Pancreas (tissue), 10 donors: ENCODE measurements at regions not wholly inside any gene's neighbourhood (a gene's known extent, or its start where the extent isn't known, plus 50 kb on each side); places are given as distances from the start of the nearest gene placed in this dataset.

ENCODE experiments used
- ATAC-seq, 4 donors: fragments of 200-7000 bp; cut with Tn5 transposase; one replicate each; pipeline versions ENCODE4 v1.8.0 to v1.9.1; 2020; ENCODE audit warnings: mild to moderate bottlenecking in 4 of 4, moderate library complexity in 4 of 4
- DNase-seq, 6 donors: peaks; one replicate each; pipeline ENCODE4 v3.0.0-alpha.2; 2020
- FAIRE-seq: peaks from 2 replicates; lab custom pipeline; 2012; peaks lifted over from hg19 to GRCh38; lab: Jason Lieb, UNC
- H3K27ac ChIP-seq, 4 donors: fragments of 200-600 bp; sonication (generic); 1 replicate in 3 of 4; 2 replicates in 1 of 4; pipeline versions ENCODE4 v1.5.0 to v1.8.0; 2020
- H3K27me3 ChIP-seq, 4 donors: fragments of 200-600 bp; one replicate each; pipeline ENCODE4 v1.8.0; 2021
- H3K36me3 ChIP-seq, 3 donors: fragments of 200-600 bp; sonication (generic) in 1 of 3; one replicate each; pipeline versions ENCODE4 v1.5.0 to v1.8.0; 2020 to 2021
- H3K4me1 ChIP-seq, 3 donors: fragments of 200-600 bp; one replicate each; pipeline ENCODE4 v1.8.0; 2021
- H3K4me3 ChIP-seq, 4 donors: fragments of 200-600 bp; sonication (generic) in 2 of 4; one replicate each; pipeline versions ENCODE4 v1.5.0 to v1.8.0; 2020 to 2021
- H3K9me3 ChIP-seq, 4 donors: fragments of 200-600 bp; one replicate each; pipeline ENCODE4 v1.8.0; 2021
- CTCF ChIP-seq, 4 donors: fragments of 200-600 bp; sonication (generic) in 3 of 4; IDR thresholded peaks; one replicate each; pipeline versions ENCODE4 v1.5.0 to v1.8.0; 2021; ENCODE audit warnings: antibody characterized with exemption in 4 of 4
- WGBS, 2 donors: extraction: QIAGEN DNeasy Blood & Tissue Kit; methylation state at CpG; one replicate each; pipeline ENCODE4 v1.1.7; 2013; 5-methylcytosine and 5-hydroxymethylcytosine counted together
- intact Hi-C, 3 donors: fragments of 100-400 bp; cut with DNase I; formaldehyde crosslinking; loops; one replicate each; pipeline versions ENCODE4 v1.11.1 to v1.14.2; 2022
- donor health status: healthy with polysubstance abuse.
- donor health status: DM: no; HTN: no; CAD: no; lungs with moderate emphysema.
- donor health status: DM: no; HTN: no; CAD: no.
- donor health status: control.
- donor health status: control.
- donor health status: Bipolar disorder and iron deficiency.
- donor health status: DM: yes; HTN: yes; CAD: no.
- donor health status: DM: no; HTN: no; CAD: no.
- donor health status: DM: no; HTN: no; CAD: no.
- donor health status: DM: yes; HTN: yes; CAD: no.

GRCh38 chr12:19576506-19577280, 137.4 kb downstream of the AEBP2 start:
- Histone ChIP-seq H3K9me3 (no peaks in the 10 kb centered on the region), H3K27ac (no peak overlapping the region), H3K4me1 (peaks cover 0 to 9% (median 0%) of the 10 kb centered on the region in 3 donors), H3K36me3 (no peaks in the 10 kb centered on the region), H3K27me3 (no peaks in the 10 kb centered on the region), H3K4me3 (no peak overlapping the region)
- no peak for ATAC-seq
- intact Hi-C loops = no loop called here
- no peak for DNase-seq
- TF ChIP-seq CTCF (IDR thresholded peaks at IDR 0.05) = no peak
- FAIRE-seq = no peak
- 92% methylated on average over 2 of the region's 2 CpGs for WGBS, 2 donors

GRCh38 chr12:19577281-19577530, 137.9 kb downstream of the AEBP2 start:
- no peak overlapping the region for H3K4me3 ChIP-seq
- H3K27me3 ChIP-seq = no peaks in the 10 kb centered on the region
- DNase-seq (no peak), ATAC-seq (no peak), FAIRE-seq (no peak)
- H3K9me3 ChIP-seq = no peaks in the 10 kb centered on the region
- H3K36me3 ChIP-seq = no peaks in the 10 kb centered on the region
- intact Hi-C loops = no loop called here
- H3K27ac ChIP-seq = no peak overlapping the region
- peaks cover 0 to 9% (median 0%) of the 10 kb centered on the region in 3 donors for H3K4me1 ChIP-seq
- TF ChIP-seq CTCF (IDR thresholded peaks at IDR 0.05) = no peak

GRCh38 chr12:19584732-19585131, 145.4 kb downstream of the AEBP2 start:
- Histone ChIP-seq H3K4me1 (no peaks in the 10 kb centered on the region), H3K9me3 (no peaks in the 10 kb centered on the region), H3K27me3 (no peaks in the 10 kb centered on the region), H3K4me3 (no peak overlapping the region), H3K27ac (no peak overlapping the region), H3K36me3 (no peaks in the 10 kb centered on the region)
- no peak for TF ChIP-seq CTCF (IDR thresholded peaks at IDR 0.05)
- intact Hi-C loops = no loop called here
- no peak for DNase-seq
- no peak for ATAC-seq
- FAIRE-seq = no peak
- 97 to 100% methylated on average over 4 of the region's 4 CpGs for whole genome bisulfite sequencing, 2 donors

GRCh38 chr12:19588951-19589350, 149.7 kb downstream of the AEBP2 start:
- TF ChIP-seq CTCF (IDR thresholded peaks at IDR 0.05) = no peak
- DNase-seq (no peak), FAIRE-seq (no peak), ATAC-seq (no peak)
- H3K9me3 ChIP-seq = no peaks in the 10 kb centered on the region
- H3K27ac ChIP-seq = no peak overlapping the region
- no peak overlapping the region for H3K4me3 ChIP-seq
- no peaks in the 10 kb centered on the region for H3K27me3 ChIP-seq
- no peaks in the 10 kb centered on the region for H3K36me3 ChIP-seq
- H3K4me1 ChIP-seq = no peaks in the 10 kb centered on the region
- intact Hi-C loops = no loop called here
- WGBS, 2 donors = 76 to 96% methylated on average over 5 of the region's 5 CpGs

- WGBS, 2 donors = 92 to 95% methylated on average over 3 of the region's 3 CpGs
- H3K36me3 ChIP-seq = no peaks in the 10 kb centered on the region
- ATAC-seq = no peak
- DNase-seq = no peak
- H3K27ac ChIP-seq = no peak overlapping the region
- no peak overlapping the region for H3K4me3 ChIP-seq
- FAIRE-seq = no peak
- no peak for TF ChIP-seq CTCF (IDR thresholded peaks at IDR 0.05)
- H3K4me1 ChIP-seq = no peaks in the 10 kb centered on the region
- intact Hi-C loops = no loop called here
- H3K9me3 ChIP-seq = no peaks in the 10 kb centered on the region
- H3K27me3 ChIP-seq = no peaks in the 10 kb centered on the region
Measured at GRCh38 chr12:19591951-19592350, 152.7 kb downstream of the AEBP2 start.
